ENCODE measurements at regions not wholly inside any gene's neighbourhood (a gene's known extent, or its start where the extent isn't known, plus 50 kb on each side); places are given as distances from the start of the nearest gene placed in this dataset.

GRCh38 chr5:124557761-124558160, 188.7 kb downstream of the ZNF608 start:
- no peaks in the 10 kb centered on the region for H3K4me1 ChIP-seq (ENCODE audit: control insufficient read depth, insufficient read depth, low read length)
- H3K27me3 ChIP-seq (ENCODE audit: control insufficient read depth, insufficient read depth, low read length), result no peaks in the 10 kb centered on the region
- no peak overlapping the region for H3K9ac ChIP-seq (ENCODE audit: low read length)
- no peak overlapping the region for H3K27ac ChIP-seq (ENCODE audit: low read depth, low read length)
- H3K36me3 ChIP-seq (ENCODE audit: control insufficient read depth, insufficient read depth, low read length), result no peaks in the 10 kb centered on the region
- H3K4me3 ChIP-seq (ENCODE audit: low read length), result no peak overlapping the region

- no peak overlapping the region for H3K9ac ChIP-seq (ENCODE audit: low read length)
- no peaks in the 10 kb centered on the region for H3K36me3 ChIP-seq (ENCODE audit: control insufficient read depth, insufficient read depth, low read length)
- no peaks in the 10 kb centered on the region for H3K27me3 ChIP-seq (ENCODE audit: control insufficient read depth, insufficient read depth, low read length)
- H3K27ac ChIP-seq (ENCODE audit: low read depth, low read length), result no peak overlapping the region
- no peak overlapping the region for H3K4me3 ChIP-seq (ENCODE audit: low read length)
- no peaks in the 10 kb centered on the region for H3K4me1 ChIP-seq (ENCODE audit: control insufficient read depth, insufficient read depth, low read length)
These were observed 191.5 kb downstream of the ZNF608 start for GRCh38 chr5:124554746-124555578.

GRCh38 chr5:124553911-124554310, 192.5 kb downstream of the ZNF608 start:
- no peak overlapping the region for H3K4me3 ChIP-seq (ENCODE audit: low read length)

GRCh38 chr5:124552526-124552925, 193.9 kb downstream of the ZNF608 start:
- Histone ChIP-seq H3K4me1 (ENCODE audit: control insufficient read depth, insufficient read depth, low read length) (no peaks in the 10 kb centered on the region), H3K9ac (ENCODE audit: low read length) (no peak overlapping the region), H3K36me3 (ENCODE audit: control insufficient read depth, insufficient read depth, low read length) (no peaks in the 10 kb centered on the region), H3K27me3 (ENCODE audit: control insufficient read depth, insufficient read depth, low read length) (no peaks in the 10 kb centered on the region), H3K4me3 (ENCODE audit: low read length) (no peak overlapping the region), H3K27ac (ENCODE audit: low read depth, low read length) (no peak overlapping the region)

More at GRCh38 chr5:124553911-124554310, 192.5 kb downstream of the ZNF608 start:
- no peaks in the 10 kb centered on the region for H3K27me3 ChIP-seq (ENCODE audit: control insufficient read depth, insufficient read depth, low read length)
- no peaks in the 10 kb centered on the region for H3K36me3 ChIP-seq (ENCODE audit: control insufficient read depth, insufficient read depth, low read length)
- H3K27ac ChIP-seq (ENCODE audit: low read depth, low read length), result no peak overlapping the region
- no peaks in the 10 kb centered on the region for H3K4me1 ChIP-seq (ENCODE audit: control insufficient read depth, insufficient read depth, low read length)
- H3K9ac ChIP-seq (ENCODE audit: low read length), result no peak overlapping the region

- no peaks in the 10 kb centered on the region for H3K4me1 ChIP-seq (ENCODE audit: control insufficient read depth, insufficient read depth, low read length)
- H3K27me3 ChIP-seq (ENCODE audit: control insufficient read depth, insufficient read depth, low read length), result no peaks in the 10 kb centered on the region
- H3K9ac ChIP-seq (ENCODE audit: low read length), result no peak overlapping the region
- no peak overlapping the region for H3K4me3 ChIP-seq (ENCODE audit: low read length)
- H3K36me3 ChIP-seq (ENCODE audit: control insufficient read depth, insufficient read depth, low read length), result no peaks in the 10 kb centered on the region
- no peak overlapping the region for H3K27ac ChIP-seq (ENCODE audit: low read depth, low read length)
These were observed 194.5 kb downstream of the ZNF608 start for GRCh38 chr5:124551939-124552279.

GRCh38 chr5:124550731-124551130, 195.7 kb downstream of the ZNF608 start:
- Histone ChIP-seq H3K27me3 (ENCODE audit: control insufficient read depth, insufficient read depth, low read length) (no peaks in the 10 kb centered on the region), H3K4me3 (ENCODE audit: low read length) (no peak overlapping the region), H3K27ac (ENCODE audit: low read depth, low read length) (no peak overlapping the region), H3K4me1 (ENCODE audit: control insufficient read depth, insufficient read depth, low read length) (no peaks in the 10 kb centered on the region), H3K36me3 (ENCODE audit: control insufficient read depth, insufficient read depth, low read length) (no peaks in the 10 kb centered on the region), H3K9ac (ENCODE audit: low read length) (no peak overlapping the region)

GRCh38 chr5:124549891-124550436, 196.5 kb downstream of the ZNF608 start:
- H3K36me3 ChIP-seq (ENCODE audit: control insufficient read depth, insufficient read depth, low read length), result no peaks in the 10 kb centered on the region
- no peak overlapping the region for H3K4me3 ChIP-seq (ENCODE audit: low read length)
- no peak overlapping the region for H3K27ac ChIP-seq (ENCODE audit: low read depth, low read length)
- H3K4me1 ChIP-seq (ENCODE audit: control insufficient read depth, insufficient read depth, low read length), result no peaks in the 10 kb centered on the region
- H3K27me3 ChIP-seq (ENCODE audit: control insufficient read depth, insufficient read depth, low read length), result no peaks in the 10 kb centered on the region
- H3K9ac ChIP-seq (ENCODE audit: low read length), result no peak overlapping the region

GRCh38 chr5:124546643-124547042, 199.8 kb downstream of the ZNF608 start:
- no peaks in the 10 kb centered on the region for H3K27me3 ChIP-seq (ENCODE audit: control insufficient read depth, insufficient read depth, low read length)
- H3K4me3 ChIP-seq (ENCODE audit: low read length), result no peak overlapping the region
- no peaks in the 10 kb centered on the region for H3K4me1 ChIP-seq (ENCODE audit: control insufficient read depth, insufficient read depth, low read length)
- no peaks in the 10 kb centered on the region for H3K36me3 ChIP-seq (ENCODE audit: control insufficient read depth, insufficient read depth, low read length)
- no peak overlapping the region for H3K9ac ChIP-seq (ENCODE audit: low read length)
- H3K27ac ChIP-seq (ENCODE audit: low read depth, low read length), result no peak overlapping the region

GRCh38 chr5:124544366-124545055, 201.9 kb downstream of the ZNF608 start:
- no peaks in the 10 kb centered on the region for H3K27me3 ChIP-seq (ENCODE audit: control insufficient read depth, insufficient read depth, low read length)
- no peak overlapping the region for H3K4me3 ChIP-seq (ENCODE audit: low read length)
- H3K4me1 ChIP-seq (ENCODE audit: control insufficient read depth, insufficient read depth, low read length), result no peaks in the 10 kb centered on the region

GRCh38 chr5:124538931-124539330, 207.5 kb downstream of the ZNF608 start:
- Histone ChIP-seq H3K27me3 (ENCODE audit: control insufficient read depth, insufficient read depth, low read length) (no peaks in the 10 kb centered on the region), H3K4me1 (ENCODE audit: control insufficient read depth, insufficient read depth, low read length) (no peaks in the 10 kb centered on the region), H3K4me3 (ENCODE audit: low read length) (no peak overlapping the region), H3K27ac (ENCODE audit: low read depth, low read length) (no peak overlapping the region), H3K9ac (ENCODE audit: low read length) (no peak overlapping the region), H3K36me3 (ENCODE audit: control insufficient read depth, insufficient read depth, low read length) (no peaks in the 10 kb centered on the region)

More at GRCh38 chr5:124544366-124545055, 201.9 kb downstream of the ZNF608 start:
- Histone ChIP-seq H3K36me3 (ENCODE audit: control insufficient read depth, insufficient read depth, low read length) (no peaks in the 10 kb centered on the region), H3K27ac (ENCODE audit: low read depth, low read length) (no peak overlapping the region), H3K9ac (ENCODE audit: low read length) (no peak overlapping the region)

GRCh38 chr5:124538191-124538590, 208.2 kb downstream of the ZNF608 start:
- Histone ChIP-seq H3K4me3 (ENCODE audit: low read length) (no peak overlapping the region), H3K36me3 (ENCODE audit: control insufficient read depth, insufficient read depth, low read length) (no peaks in the 10 kb centered on the region), H3K9ac (ENCODE audit: low read length) (no peak overlapping the region), H3K27me3 (ENCODE audit: control insufficient read depth, insufficient read depth, low read length) (no peaks in the 10 kb centered on the region), H3K27ac (ENCODE audit: low read depth, low read length) (no peak overlapping the region), H3K4me1 (ENCODE audit: control insufficient read depth, insufficient read depth, low read length) (no peaks in the 10 kb centered on the region)

- no peaks in the 10 kb centered on the region for H3K4me1 ChIP-seq (ENCODE audit: control insufficient read depth, insufficient read depth, low read length)
- no peaks in the 10 kb centered on the region for H3K36me3 ChIP-seq (ENCODE audit: control insufficient read depth, insufficient read depth, low read length)
- no peaks in the 10 kb centered on the region for H3K27me3 ChIP-seq (ENCODE audit: control insufficient read depth, insufficient read depth, low read length)
- no peak overlapping the region for H3K27ac ChIP-seq (ENCODE audit: low read depth, low read length)
- H3K9ac ChIP-seq (ENCODE audit: low read length), result no peak overlapping the region
- H3K4me3 ChIP-seq (ENCODE audit: low read length), result no peak overlapping the region
These were observed 208.9 kb downstream of the ZNF608 start for GRCh38 chr5:124537522-124537921.

Measured in rectal smooth muscle tissue (tissue), 1 donor.